Hepatocyte (in vitro differentiated cells): ENCODE measurements at regions not wholly inside any gene's neighbourhood (a gene's known extent, or its start where the extent isn't known, plus 50 kb on each side); places are given as distances from the start of the nearest gene placed in this dataset.

Source experiments
- CTCF ChIP-seq: fragments of 200-600 bp; sonication (generic); IDR thresholded peaks from 2 replicates; pipeline ENCODE4 v1.5.1; 2016; ENCODE audit warnings: antibody characterized with exemption, mild to moderate bottlenecking; ENCODE audit not compliant: poor library complexity
- EZH2phosphoT487 ChIP-seq: fragments of 200-600 bp; sonication (generic); IDR thresholded peaks from one replicate; pipeline ENCODE4 v1.6.1; 2018; ENCODE audit warnings: antibody characterized with exemption, mild to moderate bottlenecking, low read depth, moderate library complexity; ENCODE audit not compliant: unreplicated experiment, severe bottlenecking

- TF ChIP-seq CTCF (no peak), EZH2phosphoT487 (no peak)
Measured at GRCh38 chrX:125954236-125954635, 211.9 kb downstream of the DCAF12L2 start.
